SH-SY5Y (cell line): ENCODE measurements at regions not wholly inside any gene's neighbourhood (a gene's known extent, or its start where the extent isn't known, plus 50 kb on each side); places are given as distances from the start of the nearest gene placed in this dataset.

ENCODE experiments used
- GATA2 ChIP-seq: IDR thresholded peaks from 2 replicates; pipeline ENCODE4 v1.6.1; 2011; ENCODE audit warnings: mild to moderate bottlenecking, low read depth, low read length
- GATA3 ChIP-seq: IDR thresholded peaks from 2 replicates; pipeline ENCODE4 v1.6.1; 2011; ENCODE audit warnings: low read depth, mild to moderate bottlenecking, low read length, moderate library complexity

- TF ChIP-seq GATA2, result no peak
- TF ChIP-seq GATA3, result no peak
Observed at GRCh38 chr17:53227514-53227913, 595.2 kb upstream of the KIF2B start.

GRCh38 chr17:53227111-53227510, 595.6 kb upstream of the KIF2B start:
- TF ChIP-seq GATA3 (no peak), GATA2 (no peak)

- TF ChIP-seq GATA3 (no peak), GATA2 (no peak)
Observed at GRCh38 chr17:53219821-53220220, 602.9 kb upstream of the KIF2B start.

GRCh38 chr17:53218723-53219122, 604.0 kb upstream of the KIF2B start:
- no peak for TF ChIP-seq GATA3

- no peak for TF ChIP-seq GATA2
- TF ChIP-seq GATA3, result no peak
Observed at GRCh38 chr17:53217311-53217710, 605.4 kb upstream of the KIF2B start.

GRCh38 chr17:53193044-53193443, 629.7 kb upstream of the KIF2B start:
- TF ChIP-seq GATA2, result no peak
- TF ChIP-seq GATA3, result no peak

- TF ChIP-seq GATA3, result no peak
Observed at GRCh38 chr17:53191878-53192277, 630.8 kb upstream of the KIF2B start.

- TF ChIP-seq GATA3 (no peak), GATA2 (no peak)
Observed at GRCh38 chr17:53186001-53186400, 636.7 kb upstream of the KIF2B start.

- TF ChIP-seq GATA2 (no peak), GATA3 (no peak)
Observed at GRCh38 chr17:53176629-53177028, 646.1 kb upstream of the KIF2B start.

GRCh38 chr17:53168413-53168812, 654.3 kb upstream of the KIF2B start:
- no peak for TF ChIP-seq GATA2
- no peak for TF ChIP-seq GATA3

- no peak for TF ChIP-seq GATA2
Observed at GRCh38 chr17:53166731-53167130, 656.0 kb upstream of the KIF2B start.

- TF ChIP-seq GATA3, result no peak
- no peak for TF ChIP-seq GATA2
Observed at GRCh38 chr17:53150101-53150698, 672.5 kb upstream of the KIF2B start.

- TF ChIP-seq GATA2, result no peak
- no peak for TF ChIP-seq GATA3
Observed at GRCh38 chr17:53149316-53149715, 673.4 kb upstream of the KIF2B start.

- no peak for TF ChIP-seq GATA3
- TF ChIP-seq GATA2, result no peak; the same call in 1 of the 2 replicates
Observed at GRCh38 chr17:53148058-53148457, 674.7 kb upstream of the KIF2B start.

GRCh38 chr17:53142890-53143289, 679.8 kb upstream of the KIF2B start:
- TF ChIP-seq GATA3 (no peak), GATA2 (no peak)

- no peak for TF ChIP-seq GATA3
- no peak for TF ChIP-seq GATA2
Observed at GRCh38 chr17:53141731-53142130, 681.0 kb upstream of the KIF2B start.
